Heart left ventricle (tissue), 16 donors: ENCODE measurements at regions not wholly inside any gene's neighbourhood (a gene's known extent, or its start where the extent isn't known, plus 50 kb on each side); places are given as distances from the start of the nearest gene placed in this dataset.
"Not testable (repeated sequence)": the region's sequence is repeated elsewhere in the genome, so short reads cannot be mapped to it uniquely, and the experiment has no call there.

Experiments
- ATAC-seq, 4 donors: fragments of 200-7000 bp; cut with Tn5 transposase; one replicate each; pipeline ENCODE4 v1.9.1; 2020 to 2022; ENCODE audit warnings: moderate library complexity in 4 of 4, mild to moderate bottlenecking in 3 of 4, moderate number of reproducible peaks in 1 of 4
- DNase-seq, 5 donors: peaks; one replicate each; pipeline ENCODE4 v3.0.0-alpha.2; 2020
- H3K27ac ChIP-seq, 12 donors: fragments of 200-600 bp; sonication (generic) in 4 of 12; one replicate each; pipeline versions ENCODE4 v1.5.0 to v1.8.0; 2016 to 2022; ENCODE audit warnings: mild to moderate bottlenecking in 2 of 12
- H3K27me3 ChIP-seq, 9 donors: fragments of 200-600 bp; sonication (generic) in 2 of 9; one replicate each; pipeline versions ENCODE4 v1.5.1 to v1.8.0; 2016 to 2022; ENCODE audit warnings: mild to moderate bottlenecking in 3 of 9
- H3K36me3 ChIP-seq, 9 donors: fragments of 200-600 bp; sonication (generic) in 2 of 9; one replicate each; pipeline versions ENCODE4 v1.5.0 to v1.8.0; 2018 to 2022; ENCODE audit warnings: mild to moderate bottlenecking in 2 of 9
- H3K4me1 ChIP-seq, 12 donors: fragments of 200-600 bp; sonication (generic) in 4 of 12; one replicate each; pipeline versions ENCODE4 v1.5.0 to v1.8.0; 2016 to 2022; ENCODE audit warnings: mild to moderate bottlenecking in 3 of 12
- H3K4me3 ChIP-seq, 12 donors: fragments of 200-600 bp; sonication (generic) in 4 of 12; one replicate each; pipeline versions ENCODE4 v1.5.0 to v1.8.0; 2017 to 2022; ENCODE audit warnings: mild to moderate bottlenecking in 9 of 12, moderate library complexity in 4 of 12
- H3K9me3 ChIP-seq, 12 donors: fragments of 200-600 bp; sonication (generic) in 4 of 12; one replicate each; pipeline versions ENCODE4 v1.5.0 to v1.8.0; 2016 to 2022; ENCODE audit warnings: mild to moderate bottlenecking in 1 of 12
- POLR2A ChIP-seq, 2 donors: fragments of 450-650 bp; IDR thresholded peaks; one replicate each; pipeline ENCODE4 v1.6.1; 2017; ENCODE audit warnings: antibody characterized with exemption in 2 of 2, mild to moderate bottlenecking in 2 of 2, moderate library complexity in 2 of 2
- WGBS, 4 donors: extraction: QIAGEN DNeasy Blood & Tissue Kit in 2 of 4; methylation state at CpG; one replicate each; pipeline versions ENCODE4 v1.1.5 to v1.1.7; 2013 to 2018; 5-methylcytosine and 5-hydroxymethylcytosine counted together
- intact Hi-C, 10 donors: fragments of 100-400 bp; cut with DNase I; formaldehyde crosslinking; loops; one replicate each; pipeline versions ENCODE4 v1.11.1 to v1.14.2; 2022
- TF ChIP-seq, protein P1 (sequence below), 12 donors: fragments of 200-600 bp; sonication (generic) in 4 of 12; IDR thresholded peaks; one replicate each; pipeline versions ENCODE4 v1.5.0 to v1.8.0; 2018 to 2022; ENCODE audit warnings: antibody characterized with exemption in 12 of 12, mild to moderate bottlenecking in 5 of 12
- donor health status: ischemic (EF 13 %, LVEDD 7.1; RV severe dilation, severe dysfunction).
- donor health status: healthy with polysubstance abuse.
- donor health status: DM: no; HTN: yes; CAD: no.
- donor health status: DM: no; HTN: no; CAD: no.
- donor health status: ischemic (EF 25% LVEDD 6.9; RV normal size, moderate dysfunction).
- donor health status: ischemic (EF 25% LVEDD 5.7; RV mildly dilated, moderate dysfunction).
- donor health status: healthy.
- donor health status: DM: yes; HTN: yes; CAD: no.
- donor health status: ischemic (EF 35%, LVEDD 5.7; RV mildly dilated, moderate dysfunction).
- donor health status: nonischemic (EF 11% LVEDD 7.7; RV severe dilation, severe dysfunction).
- donor health status: DM: yes; HTN: yes; CAD: no.
- donor health status: PGD.
- donor health status: ischemic (EF 29% LVEDD 5.4; RV normal size, mild dysfunction).
- donor health status: nonischemic (EF 23%, LVEDD 6.1; RV moderate dilation, normal function).

DNA sequence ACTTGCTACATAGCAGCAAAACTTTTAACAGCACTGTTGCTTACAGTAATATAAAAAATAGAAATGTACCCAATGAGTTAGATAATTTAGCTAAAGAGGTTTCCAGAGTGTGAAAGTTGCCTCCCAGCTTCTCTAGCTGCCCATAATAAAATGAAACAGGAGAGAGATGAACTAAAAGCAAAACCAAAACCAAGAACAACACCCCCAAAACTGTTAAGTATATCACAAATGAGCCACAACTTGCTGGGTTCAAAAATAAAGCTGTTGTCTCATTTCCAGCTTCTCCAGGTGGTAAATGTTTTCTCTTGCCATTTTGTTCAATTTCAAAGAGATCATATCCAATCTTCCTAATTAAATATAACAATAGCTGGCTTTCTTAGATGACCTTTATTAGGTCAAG, 614.0 kb downstream of the ETNK1 start:
- DNase-seq, result no peak
- no peak overlapping the region for H3K27ac ChIP-seq
- H3K27me3 ChIP-seq, result no peaks in the 10 kb centered on the region
- TF ChIP-seq POLR2A (IDR thresholded peaks at IDR 0.05), result no peak
- TF ChIP-seq, protein P1, sequence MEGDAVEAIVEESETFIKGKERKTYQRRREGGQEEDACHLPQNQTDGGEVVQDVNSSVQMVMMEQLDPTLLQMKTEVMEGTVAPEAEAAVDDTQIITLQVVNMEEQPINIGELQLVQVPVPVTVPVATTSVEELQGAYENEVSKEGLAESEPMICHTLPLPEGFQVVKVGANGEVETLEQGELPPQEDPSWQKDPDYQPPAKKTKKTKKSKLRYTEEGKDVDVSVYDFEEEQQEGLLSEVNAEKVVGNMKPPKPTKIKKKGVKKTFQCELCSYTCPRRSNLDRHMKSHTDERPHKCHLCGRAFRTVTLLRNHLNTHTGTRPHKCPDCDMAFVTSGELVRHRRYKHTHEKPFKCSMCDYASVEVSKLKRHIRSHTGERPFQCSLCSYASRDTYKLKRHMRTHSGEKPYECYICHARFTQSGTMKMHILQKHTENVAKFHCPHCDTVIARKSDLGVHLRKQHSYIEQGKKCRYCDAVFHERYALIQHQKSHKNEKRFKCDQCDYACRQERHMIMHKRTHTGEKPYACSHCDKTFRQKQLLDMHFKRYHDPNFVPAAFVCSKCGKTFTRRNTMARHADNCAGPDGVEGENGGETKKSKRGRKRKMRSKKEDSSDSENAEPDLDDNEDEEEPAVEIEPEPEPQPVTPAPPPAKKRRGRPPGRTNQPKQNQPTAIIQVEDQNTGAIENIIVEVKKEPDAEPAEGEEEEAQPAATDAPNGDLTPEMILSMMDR (IDR thresholded peaks at IDR 0.05), result no peak
- intact Hi-C loops, result no loop called here
- H3K36me3 ChIP-seq, result no peaks in the 10 kb centered on the region
- peaks cover 0 to 2% (median 0%) of the 10 kb centered on the region in 12 donors for H3K9me3 ChIP-seq
- ATAC-seq, result no peak
- H3K4me3 ChIP-seq, result no peak overlapping the region
- peaks cover 0 to 4% (median 0%) of the 10 kb centered on the region in 12 donors for H3K4me1 ChIP-seq

GRCh38 chr12:23245186-23245585, 620.2 kb downstream of the ETNK1 start:
- ATAC-seq (no peak), DNase-seq (no peak)
- Histone ChIP-seq H3K4me3 (no peak overlapping the region), H3K4me1 (no peaks in the 10 kb centered on the region), H3K9me3 (peaks cover 0 to 2% (median 0%) of the 10 kb centered on the region in 12 donors), H3K27me3 (no peaks in the 10 kb centered on the region), H3K36me3 (no peaks in the 10 kb centered on the region), H3K27ac (no peak overlapping the region)
- 92 to 100% (median 94%) methylated on average over 2 of the region's 2 CpGs for WGBS, 4 donors
- TF ChIP-seq, protein P1 (IDR thresholded peaks at IDR 0.05), result no peak
- no peak for TF ChIP-seq POLR2A (IDR thresholded peaks at IDR 0.05)
- intact Hi-C loops, result no loop called here

DNA sequence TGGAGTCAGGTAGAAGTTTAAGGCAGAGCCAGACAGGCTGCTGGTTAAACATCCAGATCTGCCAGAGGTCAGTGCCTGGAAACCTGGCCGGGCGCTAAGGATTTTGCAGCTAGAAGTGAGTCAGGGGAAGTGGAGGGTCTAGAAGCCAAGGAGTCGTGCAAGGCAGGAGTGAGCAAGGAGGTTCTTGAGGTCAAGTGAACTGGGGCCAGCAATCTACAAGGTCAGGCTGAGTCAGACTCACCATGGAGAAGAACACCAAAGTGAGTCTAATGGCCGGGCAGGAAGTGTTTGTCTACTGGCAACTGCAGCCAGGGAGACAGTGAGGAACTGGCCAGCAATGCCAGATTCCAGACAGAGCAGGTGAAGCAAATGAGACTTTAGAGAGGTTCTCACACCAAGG, 628.2 kb downstream of the ETNK1 start:
- DNase-seq, result no peak
- no peak for ATAC-seq
- H3K4me1 ChIP-seq, result no peaks in the 10 kb centered on the region
- H3K9me3 ChIP-seq, result no peaks in the 10 kb centered on the region
- H3K27ac ChIP-seq, result no peak overlapping the region
- no peak overlapping the region for H3K4me3 ChIP-seq
- TF ChIP-seq POLR2A (IDR thresholded peaks at IDR 0.05), result no peak
- TF ChIP-seq, protein P1 (IDR thresholded peaks at IDR 0.05), result no peak
- WGBS, 4 donors, result 79 to 88% (median 82%) methylated on average over 4 of the region's 4 CpGs
- intact Hi-C loops, result no loop called here
- H3K36me3 ChIP-seq, result no peaks in the 10 kb centered on the region
- H3K27me3 ChIP-seq, result no peaks in the 10 kb centered on the region

- H3K27me3 ChIP-seq, intact Hi-C loops, H3K36me3 ChIP-seq, H3K4me1 ChIP-seq, DNase-seq, H3K9me3 ChIP-seq, H3K4me3 ChIP-seq, ATAC-seq, H3K27ac ChIP-seq: not testable (repeated sequence)
- 75 to 87% (median 82%) methylated on average over 6 of the region's 6 CpGs for WGBS, 4 donors
These were observed 628.9 kb downstream of the ETNK1 start for GRCh38 chr12:23253910-23254309.

DNA sequence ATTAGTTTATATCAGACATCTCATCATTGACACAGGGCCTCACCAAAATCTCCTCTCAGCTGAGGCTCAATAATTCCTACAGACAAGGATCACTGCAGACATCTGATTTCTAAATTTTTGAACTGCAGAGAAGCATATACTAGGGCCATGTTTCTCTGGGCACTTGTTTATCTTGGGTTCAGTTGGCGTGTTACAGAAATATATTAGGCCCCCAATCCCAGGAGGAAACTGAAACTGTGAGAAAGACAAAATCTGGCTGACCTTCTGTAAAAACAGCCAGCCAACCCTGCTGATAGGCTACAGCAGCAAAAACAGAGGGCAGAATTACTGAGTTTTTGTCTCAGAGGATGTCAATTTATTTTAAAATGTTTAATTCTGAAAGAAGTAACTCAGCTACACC, 634.6 kb downstream of the ETNK1 start:
- Histone ChIP-seq H3K27ac (no peak overlapping the region), H3K9me3 (no peaks in the 10 kb centered on the region), H3K27me3 (no peaks in the 10 kb centered on the region), H3K36me3 (no peaks in the 10 kb centered on the region), H3K4me3 (no peak overlapping the region), H3K4me1 (peaks cover 0 to 9% (median 0%) of the 10 kb centered on the region in 12 donors)
- intact Hi-C loops, result no loop called here
- no peak for TF ChIP-seq POLR2A (IDR thresholded peaks at IDR 0.05)
- TF ChIP-seq, protein P1 (IDR thresholded peaks at IDR 0.05), result no peak
- 49 to 67% (median 59%) methylated on average over 1 of the region's 1 CpG for WGBS, 4 donors
- ATAC-seq, result peak in 1 of 4 donors; percentile 28
- DNase-seq, result no peak
